GM21360 (cell line): ENCODE measurements at regions not wholly inside any gene's neighbourhood (a gene's known extent, or its start where the extent isn't known, plus 50 kb on each side); places are given as distances from the start of the nearest gene placed in this dataset.
"Not testable (repeated sequence)": the region's sequence is repeated elsewhere in the genome, so short reads cannot be mapped to it uniquely, and the experiment has no call there.

Experiments
- ATAC-seq: cut with Tn5 transposase; IDR thresholded peaks from one replicate; pipeline ENCODE4 v1.9.1; 2021; ENCODE audit warnings: mild to moderate bottlenecking, moderate library complexity; ENCODE audit not compliant: unreplicated experiment

DNA sequence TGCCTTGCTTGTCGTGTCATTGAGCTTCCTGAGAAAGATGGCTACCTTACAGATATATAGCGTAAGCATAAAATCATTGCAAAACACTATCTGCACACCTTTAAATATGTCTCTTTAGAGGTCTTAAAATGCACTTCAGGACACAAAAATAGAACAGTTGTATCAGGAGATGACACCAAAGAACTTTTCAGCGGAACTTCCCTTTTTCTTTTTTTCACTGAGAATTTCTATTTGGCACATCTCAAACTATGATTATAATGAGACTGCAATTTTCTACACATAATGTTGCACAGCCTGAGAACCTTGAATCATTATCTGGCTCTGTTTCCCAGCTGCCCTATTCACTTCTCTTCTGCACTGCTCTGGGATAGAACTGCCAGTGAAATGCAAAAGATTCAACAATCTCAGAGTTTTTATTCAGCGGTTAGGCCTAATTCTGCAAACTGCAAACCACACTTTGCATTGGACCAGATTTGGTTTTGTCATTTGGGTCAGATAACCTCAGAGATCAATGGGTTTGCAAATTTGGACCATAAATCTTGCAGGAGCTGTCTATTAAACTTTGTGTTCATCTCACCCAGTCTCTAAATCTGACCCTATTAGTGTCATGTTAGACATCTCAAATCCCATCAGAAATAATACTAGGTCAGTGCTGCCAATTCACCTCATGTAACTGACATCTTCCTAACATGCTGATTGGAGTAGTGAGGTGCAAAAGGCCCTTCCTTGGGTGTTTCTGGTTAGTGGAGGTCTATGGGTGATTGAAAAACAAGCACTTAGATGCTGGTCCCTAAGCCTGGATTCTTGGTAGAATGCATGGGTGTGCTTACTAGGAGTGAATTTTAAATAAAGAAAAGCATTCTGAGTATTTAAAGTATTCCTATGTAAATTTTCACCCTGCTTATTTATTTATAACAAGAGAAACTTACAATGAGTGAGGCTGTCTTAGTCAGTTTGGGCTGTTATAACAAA, 382.7 kb downstream of the UTRN start:
- no peak for ATAC-seq

DNA sequence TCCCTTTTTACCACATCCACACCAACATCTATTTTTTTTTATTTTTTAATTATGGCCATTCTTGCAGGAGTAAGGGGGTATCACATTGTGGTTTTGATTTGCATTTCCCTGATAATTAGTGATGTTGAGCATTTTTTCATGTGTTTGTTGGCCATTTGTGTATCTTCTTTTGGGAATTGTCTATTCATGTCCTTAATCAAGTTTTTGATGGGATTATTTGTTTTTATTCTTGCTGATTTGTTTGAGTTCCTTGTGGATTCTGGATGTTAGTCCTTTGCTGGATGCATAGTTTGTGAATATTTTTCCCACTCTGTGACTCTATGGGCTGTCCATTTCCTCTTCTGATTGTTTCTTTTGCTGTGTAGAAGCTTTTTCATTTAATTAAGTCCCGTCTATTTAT, 385.1 kb downstream of the UTRN start:
- not testable (repeated sequence) for ATAC-seq

GRCh38 chr6:144673807-144674206, 388.7 kb downstream of the UTRN start:
- no peak for ATAC-seq

GRCh38 chr6:144675231-144675861, 390.2 kb downstream of the UTRN start:
- no peak for ATAC-seq

GRCh38 chr6:144676310-144676709, 391.2 kb downstream of the UTRN start:
- ATAC-seq = not testable (repeated sequence)

DNA sequence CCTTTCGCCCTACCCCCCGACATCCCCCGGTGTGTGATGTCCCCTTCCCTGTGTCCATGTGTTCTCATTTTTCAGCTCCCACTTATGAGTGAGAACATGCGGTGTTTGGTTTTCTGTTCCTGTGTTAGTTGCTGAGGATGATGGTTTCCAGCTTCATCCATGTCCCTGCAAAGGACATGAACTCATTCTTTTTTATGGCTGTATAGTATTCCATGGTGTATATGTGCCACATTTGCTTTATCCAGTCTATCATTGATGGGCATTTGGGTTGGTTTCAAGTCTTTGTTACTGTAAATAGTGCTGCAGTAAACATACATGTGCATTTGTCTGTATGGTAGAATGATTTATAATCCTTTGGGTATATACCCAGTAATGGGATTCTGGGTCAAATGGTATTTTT, 392.1 kb downstream of the UTRN start:
- ATAC-seq = not testable (repeated sequence)

DNA sequence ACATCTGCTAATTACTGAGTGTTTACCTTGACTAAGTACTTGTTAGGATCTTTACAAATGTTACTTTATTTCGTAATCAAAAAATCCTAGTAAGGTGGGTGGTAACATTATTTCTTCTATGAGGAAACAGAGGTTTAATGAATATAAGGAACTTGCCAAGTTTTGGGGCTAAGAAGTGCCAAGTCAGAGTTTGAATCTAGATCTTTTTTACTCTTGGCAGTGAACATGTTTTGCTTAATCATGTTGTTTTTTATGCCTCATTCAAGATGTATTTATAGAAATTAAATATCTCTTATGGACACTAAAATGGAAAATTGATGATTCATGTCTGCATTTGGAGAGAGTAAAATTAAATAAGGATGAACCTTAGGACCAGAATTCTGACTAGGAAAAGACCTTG, 393.7 kb downstream of the UTRN start:
- no peak for ATAC-seq

DNA sequence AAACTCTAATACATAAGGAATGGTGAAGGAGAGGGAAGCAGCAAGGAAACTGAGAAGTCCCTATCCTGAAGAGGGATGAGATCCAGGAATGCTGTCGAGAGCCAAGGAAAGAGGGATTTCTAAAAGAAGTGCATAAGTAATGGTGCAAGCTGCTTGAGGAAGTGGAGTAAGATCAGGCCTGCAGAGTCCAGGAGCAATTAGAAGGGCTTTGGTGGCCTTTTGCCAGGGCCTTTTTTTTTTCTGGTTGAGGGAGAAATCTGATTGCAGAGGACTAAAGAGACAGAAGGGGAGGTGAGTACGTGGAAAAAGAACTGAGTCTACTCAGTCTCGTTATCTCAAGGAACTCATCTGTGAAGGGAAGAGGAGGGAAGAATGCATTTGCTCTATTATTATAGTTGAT, 396.2 kb downstream of the UTRN start:
- ATAC-seq = no peak

GRCh38 chr6:144683216-144684070, 398.3 kb downstream of the UTRN start:
- ATAC-seq = no peak

GRCh38 chr6:144688713-144689112, 403.6 kb downstream of the UTRN start:
- ATAC-seq = no peak

DNA sequence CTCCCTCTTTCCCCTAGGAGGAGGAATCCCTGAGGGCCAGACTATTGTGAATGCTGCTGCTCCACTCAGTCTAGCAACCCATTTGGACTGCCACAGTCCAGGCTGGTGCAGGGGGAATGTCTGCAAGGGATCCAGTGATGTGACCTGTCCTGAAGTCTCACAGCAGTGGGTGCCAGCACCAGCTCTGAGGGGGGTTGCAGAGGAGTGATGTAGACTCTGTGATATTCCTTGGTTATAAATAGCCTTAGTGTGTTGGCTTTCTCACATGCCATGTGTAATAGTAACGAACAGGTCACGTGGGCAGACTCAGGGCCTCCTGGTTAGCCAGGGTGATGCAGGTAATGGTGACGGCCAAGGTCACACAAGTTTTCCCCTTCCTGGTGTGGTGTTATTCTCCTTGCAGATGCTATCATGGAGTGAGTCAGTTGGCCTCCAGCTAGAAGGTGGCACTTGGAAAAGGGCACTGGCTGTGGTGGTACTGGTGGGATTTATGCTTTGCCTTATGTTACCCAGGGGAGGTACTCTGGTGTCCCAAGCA, 404.4 kb downstream of the UTRN start:
- ATAC-seq = no peak

GRCh38 chr6:144690133-144690532, 405.0 kb downstream of the UTRN start:
- ATAC-seq = no peak

GRCh38 chr6:144690666-144691065, 405.5 kb downstream of the UTRN start:
- ATAC-seq = no peak

DNA sequence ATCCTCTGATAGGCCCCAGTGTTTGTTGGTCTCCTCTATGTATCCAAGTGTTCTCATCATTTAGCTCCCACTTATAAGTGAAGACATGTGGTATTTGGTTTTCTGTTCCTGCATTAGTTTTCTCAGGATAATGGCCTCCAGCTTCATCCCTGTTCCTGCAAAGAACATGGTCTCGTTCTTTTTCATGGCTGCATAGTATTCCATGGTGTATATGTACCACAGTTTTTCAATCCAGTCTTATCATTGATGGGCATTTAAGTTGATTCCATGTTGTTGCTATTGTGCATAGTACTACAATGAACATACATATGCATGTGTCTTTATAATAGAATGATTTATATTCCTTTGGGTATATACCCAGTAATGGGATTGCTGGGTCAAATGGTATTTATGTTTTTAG, 406.9 kb downstream of the UTRN start:
- ATAC-seq = not testable (repeated sequence)

DNA sequence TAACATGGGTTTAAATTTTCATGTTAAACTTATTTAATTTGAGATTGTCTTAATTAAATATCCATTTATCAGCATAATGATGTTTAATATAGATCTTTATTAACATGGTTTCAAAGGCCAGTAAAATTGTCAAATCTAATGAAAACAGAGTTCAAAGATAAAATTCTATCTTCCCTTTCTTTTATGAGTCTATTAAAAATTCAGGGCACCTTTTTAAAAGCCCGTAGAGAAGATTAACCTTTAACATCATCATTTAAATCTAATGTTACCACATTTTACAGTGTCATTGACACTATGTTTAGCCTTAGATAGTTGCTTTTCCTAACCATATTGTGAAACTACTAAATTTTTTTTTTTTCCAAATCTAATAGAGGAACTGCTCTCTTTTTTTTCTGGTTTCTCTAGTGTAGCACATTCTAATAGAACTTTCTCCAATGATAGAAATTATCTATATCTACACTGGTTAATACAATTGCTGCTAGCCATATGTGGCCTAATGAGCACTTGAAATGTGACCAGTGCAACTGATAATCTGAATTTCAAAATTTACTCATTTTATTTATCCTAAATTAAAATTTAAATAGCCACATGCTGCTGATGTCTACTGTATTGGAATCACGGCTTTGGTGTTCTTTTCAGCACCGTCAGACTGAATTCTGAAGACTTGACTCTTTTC, 410.9 kb downstream of the UTRN start:
- ATAC-seq = no peak

- no peak for ATAC-seq
Observed at GRCh38 chr6:144696610-144697368, 411.7 kb downstream of the UTRN start.

DNA sequence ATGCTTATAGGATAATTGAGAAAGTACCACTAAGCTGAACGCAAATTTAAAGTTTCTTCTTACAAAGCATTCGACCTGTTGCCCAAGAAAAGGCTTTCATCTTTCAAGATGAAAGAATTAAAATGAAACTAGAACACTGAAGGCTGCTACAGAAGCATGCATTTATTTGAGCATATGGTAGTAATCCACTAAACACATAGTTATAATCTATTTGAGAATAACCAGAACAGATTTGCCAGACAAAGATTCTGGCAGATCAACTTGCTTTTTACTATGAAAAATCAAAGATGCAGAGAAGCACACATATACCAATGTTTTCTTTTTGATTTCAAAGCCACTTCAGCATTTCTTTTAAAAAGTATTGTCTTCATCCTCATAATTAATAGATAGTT, 412.2 kb downstream of the UTRN start:
- no peak for ATAC-seq

DNA sequence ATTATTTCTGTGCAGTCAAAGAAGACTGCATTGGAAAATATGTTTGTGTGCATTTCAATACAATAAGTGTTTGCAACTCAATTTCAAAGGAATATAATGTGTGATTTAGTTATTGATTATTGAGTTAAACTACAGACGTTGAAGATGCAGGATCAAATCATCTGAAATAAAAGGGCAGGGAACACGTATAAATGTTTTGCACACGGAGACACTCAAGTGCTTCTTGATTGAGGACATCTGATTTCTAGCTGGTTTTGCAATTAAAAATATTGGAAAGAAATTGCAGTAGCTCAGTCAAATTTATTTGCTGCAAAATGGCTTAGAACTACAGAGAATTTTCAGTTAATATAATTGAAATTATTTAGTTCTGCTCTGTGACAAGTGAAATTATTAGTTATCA, 412.7 kb downstream of the UTRN start:
- ATAC-seq = no peak

- no peak for ATAC-seq
Observed at GRCh38 chr6:144702781-144703180, 417.6 kb downstream of the UTRN start.

- no peak for ATAC-seq
Observed at GRCh38 chr6:144710207-144710606, 425.1 kb downstream of the UTRN start.
